DMS53 (cell line): ENCODE measurements at regions not wholly inside any gene's neighbourhood (a gene's known extent, or its start where the extent isn't known, plus 50 kb on each side); places are given as distances from the start of the nearest gene placed in this dataset.

Source experiments
- DNase-seq: peaks from one replicate; lab custom pipeline; 2025; lab: John Stamatoyannopoulos, UW

GRCh38 chr4:71156616-71157015, 163.2 kb downstream of the DCK start:
- DNase-seq: no peak

- no peak for DNase-seq
Measured at GRCh38 chr4:71162386-71162785, 168.9 kb downstream of the DCK start.

GRCh38 chr4:71163317-71163716, 169.9 kb downstream of the DCK start:
- no peak for DNase-seq

- DNase-seq: peak; percentile 5
Measured at GRCh38 chr4:71167083-71167482, 171.7 kb upstream of the SLC4A4 start.

GRCh38 chr4:71171592-71171991, 167.2 kb upstream of the SLC4A4 start:
- no peak for DNase-seq

- no peak for DNase-seq
Measured at GRCh38 chr4:71181332-71181731, 157.5 kb upstream of the SLC4A4 start.

- peak; percentile 62 for DNase-seq
Measured at GRCh38 chr4:71184195-71184781, 154.5 kb upstream of the SLC4A4 start.

- no peak for DNase-seq
Measured at GRCh38 chr4:71185037-71185436, 153.8 kb upstream of the SLC4A4 start.

GRCh38 chr4:71186257-71186565, 152.6 kb upstream of the SLC4A4 start:
- no peak for DNase-seq

- DNase-seq: peak; percentile 69
Measured at GRCh38 chr4:71186566-71187403, 152.0 kb upstream of the SLC4A4 start.

- DNase-seq: peak; percentile 51
Measured at GRCh38 chr4:71187404-71188155, 151.2 kb upstream of the SLC4A4 start.

GRCh38 chr4:71188156-71188640, 150.6 kb upstream of the SLC4A4 start:
- no peak for DNase-seq

GRCh38 chr4:71188951-71189350, 149.9 kb upstream of the SLC4A4 start:
- no peak for DNase-seq

GRCh38 chr4:71189471-71189870, 149.3 kb upstream of the SLC4A4 start:
- DNase-seq: no peak

GRCh38 chr4:71194454-71194853, 144.4 kb upstream of the SLC4A4 start:
- no peak for DNase-seq

GRCh38 chr4:71195924-71196323, 142.9 kb upstream of the SLC4A4 start:
- no peak for DNase-seq

- no peak for DNase-seq
Measured at GRCh38 chr4:71198958-71199357, 139.9 kb upstream of the SLC4A4 start.

- DNase-seq: no peak
Measured at GRCh38 chr4:71201057-71201456, 137.8 kb upstream of the SLC4A4 start.

- DNase-seq: no peak
Measured at GRCh38 chr4:71201817-71202576, 136.8 kb upstream of the SLC4A4 start.

- no peak for DNase-seq
Measured at GRCh38 chr4:71202705-71203104, 136.1 kb upstream of the SLC4A4 start.

GRCh38 chr4:71204056-71204455, 134.8 kb upstream of the SLC4A4 start:
- DNase-seq: no peak

GRCh38 chr4:71206763-71207162, 132.1 kb upstream of the SLC4A4 start:
- no peak for DNase-seq
